ENCODE measurements at regions not wholly inside any gene's neighbourhood (a gene's known extent, or its start where the extent isn't known, plus 50 kb on each side); places are given as distances from the start of the nearest gene placed in this dataset.
"Not testable (repeated sequence)": the region's sequence is repeated elsewhere in the genome, so short reads cannot be mapped to it uniquely, and the experiment has no call there.

DNA sequence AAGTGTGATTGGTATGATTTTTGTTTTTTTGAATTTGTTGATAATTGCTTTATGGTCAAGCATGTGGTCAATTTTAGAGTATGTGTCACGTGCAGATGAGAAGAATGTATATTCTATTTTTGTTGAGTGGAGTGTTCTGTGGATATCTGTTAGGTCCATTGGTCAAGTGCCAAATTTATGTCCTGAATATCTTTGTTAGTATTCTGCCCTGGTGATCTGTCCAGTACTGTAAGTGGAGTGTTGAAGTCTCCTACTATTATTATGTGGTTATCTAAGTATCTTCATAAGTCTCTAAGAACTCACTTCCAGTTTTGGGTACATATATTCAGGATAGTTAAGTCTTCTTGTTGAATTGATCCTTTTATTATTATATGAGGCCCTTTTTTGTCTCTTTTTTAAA is 372.9 kb upstream of the MAOA start:
- Histone ChIP-seq H3K79me1 (ENCODE audit: low read length) (no peaks in the 10 kb centered on the region), H3K4me3 (ENCODE audit: low read length) (no peak overlapping the region), H3K27me3 (ENCODE audit: insufficient read depth, low read length, poor library complexity) (no peaks in the 10 kb centered on the region), H3K27ac (ENCODE audit: low read depth, low read length) (no peak overlapping the region), H4K8ac (ENCODE audit: low read depth, low read length) (no peak overlapping the region), H3K79me2 (ENCODE audit: control insufficient read depth, insufficient read depth, low read length) (no peaks in the 10 kb centered on the region), H3K4me2 (ENCODE audit: low read length) (no peak overlapping the region), H3K23ac (ENCODE audit: low read length) (no peak overlapping the region), H2BK15ac (replicated peaks; ENCODE audit: low read depth) (no peak overlapping the region), H3K56ac (ENCODE audit: low read length) (no peak overlapping the region), H4K5ac (ENCODE audit: low read length) (no peak overlapping the region), H3K9ac (ENCODE audit: low read length) (no peak overlapping the region), H3K4ac (ENCODE audit: low read depth, low read length) (no peak overlapping the region), H2AK5ac (ENCODE audit: low read length) (no peak overlapping the region), H2BK120ac (ENCODE audit: low read depth, low read length) (no peak overlapping the region), H3K4me1 (ENCODE audit: control insufficient read depth, low read depth, low read length) (no peaks in the 10 kb centered on the region), H3K36me3 (ENCODE audit: control insufficient read depth, insufficient read depth, low read length) (no peaks in the 10 kb centered on the region), H2BK5ac (ENCODE audit: low read length) (no peak overlapping the region), H3K18ac (ENCODE audit: low read length) (no peak overlapping the region)
- WGBS (ENCODE audit: extremely low coverage, insufficient coverage, low lambda C conversion rate): no CpG with 5 or more reads among the region's 1 CpG
- DNase-seq: no peak

DNA sequence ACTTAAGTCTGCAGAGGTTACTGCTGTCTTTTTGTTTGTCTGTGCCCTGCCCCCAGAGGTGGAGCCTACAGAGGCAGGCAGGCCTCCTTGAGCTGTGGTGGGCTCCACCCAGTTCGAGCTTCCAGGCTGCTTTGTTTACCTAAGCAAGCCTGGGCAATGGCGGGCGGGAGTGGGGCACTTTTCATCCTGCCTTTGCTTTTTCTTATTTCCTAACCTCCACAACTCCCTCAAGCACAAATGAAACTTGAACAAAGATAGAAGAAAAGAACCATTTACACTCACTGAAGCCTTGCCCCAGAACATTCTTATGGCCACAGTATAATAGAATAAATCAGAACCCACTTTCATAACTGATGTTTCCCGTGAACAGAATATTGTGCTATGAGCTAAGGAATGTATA is 344.5 kb upstream of the MAOA start:
- not testable (repeated sequence) for H3K23ac ChIP-seq (ENCODE audit: low read length); H3K9ac ChIP-seq (ENCODE audit: low read length); H3K18ac ChIP-seq (ENCODE audit: low read length); H3K27ac ChIP-seq (ENCODE audit: low read depth, low read length); H3K56ac ChIP-seq (ENCODE audit: low read length); H4K5ac ChIP-seq (ENCODE audit: low read length); H3K79me1 ChIP-seq (ENCODE audit: low read length); H3K4me1 ChIP-seq (ENCODE audit: control insufficient read depth, low read depth, low read length); H2BK15ac ChIP-seq (replicated peaks; ENCODE audit: low read depth); H4K8ac ChIP-seq (ENCODE audit: low read depth, low read length); H2AK5ac ChIP-seq (ENCODE audit: low read length); DNase-seq; H3K4me2 ChIP-seq (ENCODE audit: low read length); H2BK5ac ChIP-seq (ENCODE audit: low read length); H2BK120ac ChIP-seq (ENCODE audit: low read depth, low read length); H3K36me3 ChIP-seq (ENCODE audit: control insufficient read depth, insufficient read depth, low read length); H3K4me3 ChIP-seq (ENCODE audit: low read length); H3K79me2 ChIP-seq (ENCODE audit: control insufficient read depth, insufficient read depth, low read length); H3K27me3 ChIP-seq (ENCODE audit: insufficient read depth, low read length, poor library complexity); H3K4ac ChIP-seq (ENCODE audit: low read depth, low read length)
- WGBS (ENCODE audit: extremely low coverage, insufficient coverage, low lambda C conversion rate): no CpG with 5 or more reads among the region's 4 CpGs

GRCh38 chrX:43313035-43313434 is 343.1 kb upstream of the MAOA start:
- Histone ChIP-seq H4K8ac (ENCODE audit: low read depth, low read length) (no peak overlapping the region), H3K9ac (ENCODE audit: low read length) (no peak overlapping the region), H3K56ac (ENCODE audit: low read length) (no peak overlapping the region), H3K79me1 (ENCODE audit: low read length) (no peaks in the 10 kb centered on the region), H2AK5ac (ENCODE audit: low read length) (no peak overlapping the region), H4K5ac (ENCODE audit: low read length) (no peak overlapping the region), H2BK120ac (ENCODE audit: low read depth, low read length) (no peak overlapping the region), H3K4me1 (ENCODE audit: control insufficient read depth, low read depth, low read length) (no peaks in the 10 kb centered on the region), H2BK15ac (replicated peaks; ENCODE audit: low read depth) (no peak overlapping the region), H3K4me3 (ENCODE audit: low read length) (no peak overlapping the region), H3K36me3 (ENCODE audit: control insufficient read depth, insufficient read depth, low read length) (no peaks in the 10 kb centered on the region), H2BK5ac (ENCODE audit: low read length) (no peak overlapping the region), H3K4ac (ENCODE audit: low read depth, low read length) (no peak overlapping the region), H3K79me2 (ENCODE audit: control insufficient read depth, insufficient read depth, low read length) (no peaks in the 10 kb centered on the region), H3K23ac (ENCODE audit: low read length) (no peak overlapping the region), H3K27ac (ENCODE audit: low read depth, low read length) (no peak overlapping the region), H3K27me3 (ENCODE audit: insufficient read depth, low read length, poor library complexity) (no peaks in the 10 kb centered on the region), H3K4me2 (ENCODE audit: low read length) (no peak overlapping the region), H3K18ac (ENCODE audit: low read length) (no peak overlapping the region)
- DNase-seq: no peak
- WGBS (ENCODE audit: extremely low coverage, insufficient coverage, low lambda C conversion rate): no CpG with 5 or more reads among the region's 1 CpG

- Histone ChIP-seq H3K4me1 (ENCODE audit: control insufficient read depth, low read depth, low read length) (no peaks in the 10 kb centered on the region), H3K56ac (ENCODE audit: low read length) (no peak overlapping the region), H3K18ac (ENCODE audit: low read length) (no peak overlapping the region), H2BK15ac (replicated peaks; ENCODE audit: low read depth) (no peak overlapping the region), H3K27ac (ENCODE audit: low read depth, low read length) (no peak overlapping the region), H2BK5ac (ENCODE audit: low read length) (no peak overlapping the region), H3K36me3 (ENCODE audit: control insufficient read depth, insufficient read depth, low read length) (no peaks in the 10 kb centered on the region), H3K23ac (ENCODE audit: low read length) (no peak overlapping the region), H3K79me2 (ENCODE audit: control insufficient read depth, insufficient read depth, low read length) (no peaks in the 10 kb centered on the region), H2AK5ac (ENCODE audit: low read length) (no peak overlapping the region), H3K9ac (ENCODE audit: low read length) (no peak overlapping the region), H4K5ac (ENCODE audit: low read length) (no peak overlapping the region), H3K4me2 (ENCODE audit: low read length) (no peak overlapping the region), H3K79me1 (ENCODE audit: low read length) (no peaks in the 10 kb centered on the region), H4K8ac (ENCODE audit: low read depth, low read length) (no peak overlapping the region), H3K4me3 (ENCODE audit: low read length) (no peak overlapping the region), H3K4ac (ENCODE audit: low read depth, low read length) (no peak overlapping the region), H3K27me3 (ENCODE audit: insufficient read depth, low read length, poor library complexity) (no peaks in the 10 kb centered on the region), H2BK120ac (ENCODE audit: low read depth, low read length) (no peak overlapping the region)
- no peak for DNase-seq
- WGBS (ENCODE audit: extremely low coverage, insufficient coverage, low lambda C conversion rate): no CpG with 5 or more reads among the region's 3 CpGs
Observed at GRCh38 chrX:43314525-43314924, 341.6 kb upstream of the MAOA start.

- Histone ChIP-seq H4K8ac (ENCODE audit: low read depth, low read length) (no peak overlapping the region), H3K36me3 (ENCODE audit: control insufficient read depth, insufficient read depth, low read length) (no peaks in the 10 kb centered on the region), H2BK15ac (replicated peaks; ENCODE audit: low read depth) (no peak overlapping the region), H3K27ac (ENCODE audit: low read depth, low read length) (no peak overlapping the region), H3K18ac (ENCODE audit: low read length) (no peak overlapping the region), H3K4ac (ENCODE audit: low read depth, low read length) (no peak overlapping the region), H3K9ac (ENCODE audit: low read length) (no peak overlapping the region), H3K23ac (ENCODE audit: low read length) (no peak overlapping the region), H3K4me3 (ENCODE audit: low read length) (no peak overlapping the region), H3K56ac (ENCODE audit: low read length) (no peak overlapping the region), H2AK5ac (ENCODE audit: low read length) (no peak overlapping the region), H2BK120ac (ENCODE audit: low read depth, low read length) (no peak overlapping the region), H4K5ac (ENCODE audit: low read length) (no peak overlapping the region), H3K4me2 (ENCODE audit: low read length) (no peak overlapping the region), H3K79me2 (ENCODE audit: control insufficient read depth, insufficient read depth, low read length) (no peaks in the 10 kb centered on the region), H3K79me1 (ENCODE audit: low read length) (no peaks in the 10 kb centered on the region), H2BK5ac (ENCODE audit: low read length) (no peak overlapping the region), H3K4me1 (ENCODE audit: control insufficient read depth, low read depth, low read length) (no peaks in the 10 kb centered on the region), H3K27me3 (ENCODE audit: insufficient read depth, low read length, poor library complexity) (no peaks in the 10 kb centered on the region)
- DNase-seq: no peak
- WGBS (ENCODE audit: extremely low coverage, insufficient coverage, low lambda C conversion rate): no CpG with 5 or more reads among the region's 4 CpGs
Observed at GRCh38 chrX:43315622-43316021, 340.5 kb upstream of the MAOA start.

DNA sequence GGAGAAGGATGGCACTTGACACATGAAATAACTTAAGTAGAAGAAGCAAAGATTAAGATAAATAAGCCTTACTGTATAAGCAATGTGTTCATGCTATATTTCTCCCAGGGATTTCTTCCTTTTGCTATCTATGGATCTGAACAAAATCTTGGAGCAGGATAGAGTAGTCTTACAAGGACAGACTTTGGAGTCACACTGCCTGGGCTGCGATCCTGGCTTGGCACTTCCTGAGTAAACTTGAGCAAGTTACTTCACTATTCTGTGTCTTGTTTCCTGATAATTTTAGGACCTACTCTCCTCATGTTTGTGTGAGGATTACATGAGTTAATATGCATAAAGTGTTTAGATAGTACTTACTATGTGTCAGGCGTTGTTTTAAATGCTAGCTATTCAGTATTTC is 340.0 kb upstream of the MAOA start:
- H3K36me3 ChIP-seq (ENCODE audit: control insufficient read depth, insufficient read depth, low read length): no peaks in the 10 kb centered on the region
- H3K4me1 ChIP-seq (ENCODE audit: control insufficient read depth, low read depth, low read length): no peaks in the 10 kb centered on the region
- no peaks in the 10 kb centered on the region for H3K79me2 ChIP-seq (ENCODE audit: control insufficient read depth, insufficient read depth, low read length)
- WGBS (ENCODE audit: extremely low coverage, insufficient coverage, low lambda C conversion rate): no CpG with 5 or more reads among the region's 2 CpGs
- no peaks in the 10 kb centered on the region for H3K27me3 ChIP-seq (ENCODE audit: insufficient read depth, low read length, poor library complexity)
- no peak overlapping the region for H3K4me3 ChIP-seq (ENCODE audit: low read length)
- no peak overlapping the region for H3K23ac ChIP-seq (ENCODE audit: low read length)
- H2BK15ac ChIP-seq (replicated peaks; ENCODE audit: low read depth): no peak overlapping the region
- H3K56ac ChIP-seq (ENCODE audit: low read length): no peak overlapping the region
- no peak overlapping the region for H3K4ac ChIP-seq (ENCODE audit: low read depth, low read length)
- no peak overlapping the region for H2BK5ac ChIP-seq (ENCODE audit: low read length)
- no peak overlapping the region for H4K8ac ChIP-seq (ENCODE audit: low read depth, low read length)
- H3K9ac ChIP-seq (ENCODE audit: low read length): no peak overlapping the region
- DNase-seq: no peak
- no peak overlapping the region for H2AK5ac ChIP-seq (ENCODE audit: low read length)
- H3K79me1 ChIP-seq (ENCODE audit: low read length): no peaks in the 10 kb centered on the region
- no peak overlapping the region for H4K5ac ChIP-seq (ENCODE audit: low read length)
- H3K18ac ChIP-seq (ENCODE audit: low read length): no peak overlapping the region
- no peak overlapping the region for H2BK120ac ChIP-seq (ENCODE audit: low read depth, low read length)
- no peak overlapping the region for H3K4me2 ChIP-seq (ENCODE audit: low read length)
- no peak overlapping the region for H3K27ac ChIP-seq (ENCODE audit: low read depth, low read length)

All from mesendoderm (in vitro differentiated cells).